ENCODE measurements at regions not wholly inside any gene's neighbourhood (a gene's known extent, or its start where the extent isn't known, plus 50 kb on each side); places are given as distances from the start of the nearest gene placed in this dataset.

GRCh38 chr7:42400961-42401360 lies 164.0 kb upstream of the GLI3 start:
- Histone ChIP-seq H3K4me3 (ENCODE audit: low read depth, low read length) (no peak overlapping the region), H3K36me3 (no peaks in the 10 kb centered on the region), H3K9me3 (no peaks in the 10 kb centered on the region), H3K27me3 (no peaks in the 10 kb centered on the region), H3K4me1 (no peaks in the 10 kb centered on the region)
- TF ChIP-seq, protein P1, sequence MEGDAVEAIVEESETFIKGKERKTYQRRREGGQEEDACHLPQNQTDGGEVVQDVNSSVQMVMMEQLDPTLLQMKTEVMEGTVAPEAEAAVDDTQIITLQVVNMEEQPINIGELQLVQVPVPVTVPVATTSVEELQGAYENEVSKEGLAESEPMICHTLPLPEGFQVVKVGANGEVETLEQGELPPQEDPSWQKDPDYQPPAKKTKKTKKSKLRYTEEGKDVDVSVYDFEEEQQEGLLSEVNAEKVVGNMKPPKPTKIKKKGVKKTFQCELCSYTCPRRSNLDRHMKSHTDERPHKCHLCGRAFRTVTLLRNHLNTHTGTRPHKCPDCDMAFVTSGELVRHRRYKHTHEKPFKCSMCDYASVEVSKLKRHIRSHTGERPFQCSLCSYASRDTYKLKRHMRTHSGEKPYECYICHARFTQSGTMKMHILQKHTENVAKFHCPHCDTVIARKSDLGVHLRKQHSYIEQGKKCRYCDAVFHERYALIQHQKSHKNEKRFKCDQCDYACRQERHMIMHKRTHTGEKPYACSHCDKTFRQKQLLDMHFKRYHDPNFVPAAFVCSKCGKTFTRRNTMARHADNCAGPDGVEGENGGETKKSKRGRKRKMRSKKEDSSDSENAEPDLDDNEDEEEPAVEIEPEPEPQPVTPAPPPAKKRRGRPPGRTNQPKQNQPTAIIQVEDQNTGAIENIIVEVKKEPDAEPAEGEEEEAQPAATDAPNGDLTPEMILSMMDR (IDR thresholded peaks at IDR 0.05; ENCODE audit: low read depth, low read length) = no peak
- no peak for DNase-seq

DNA sequence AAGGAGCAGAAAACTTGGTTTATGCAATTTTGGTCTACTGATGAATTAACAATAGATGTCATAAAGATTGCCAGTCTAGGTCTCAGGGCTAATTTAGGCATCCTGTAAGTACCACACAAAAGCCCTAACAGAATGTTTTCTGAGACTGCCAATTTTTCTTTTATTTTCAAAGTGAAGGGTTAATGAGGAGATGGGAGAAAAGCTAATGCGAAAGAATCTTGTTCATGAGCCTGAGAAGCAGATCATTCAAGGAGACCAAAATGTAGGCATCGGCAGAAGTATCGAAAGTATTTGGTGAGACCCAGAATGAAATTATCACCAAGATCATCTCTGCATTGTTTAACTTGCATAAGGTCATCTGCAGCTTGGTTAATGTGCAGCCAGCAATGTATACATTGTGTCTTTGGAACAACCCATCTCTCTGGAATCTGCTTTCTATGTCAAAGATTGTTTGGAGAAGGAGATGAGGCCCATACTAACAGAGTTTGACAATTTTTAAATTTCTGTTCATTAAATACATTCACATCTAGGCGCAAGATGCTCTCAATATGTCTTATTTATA lies 163.3 kb upstream of the GLI3 start:
- Histone ChIP-seq H3K9me3 (no peaks in the 10 kb centered on the region), H3K4me3 (ENCODE audit: low read depth, low read length) (no peak overlapping the region), H3K27me3 (no peaks in the 10 kb centered on the region), H3K36me3 (no peaks in the 10 kb centered on the region), H3K4me1 (no peaks in the 10 kb centered on the region)
- no peak for DNase-seq
- TF ChIP-seq, protein P1 (IDR thresholded peaks at IDR 0.05; ENCODE audit: low read depth, low read length) = no peak

DNA sequence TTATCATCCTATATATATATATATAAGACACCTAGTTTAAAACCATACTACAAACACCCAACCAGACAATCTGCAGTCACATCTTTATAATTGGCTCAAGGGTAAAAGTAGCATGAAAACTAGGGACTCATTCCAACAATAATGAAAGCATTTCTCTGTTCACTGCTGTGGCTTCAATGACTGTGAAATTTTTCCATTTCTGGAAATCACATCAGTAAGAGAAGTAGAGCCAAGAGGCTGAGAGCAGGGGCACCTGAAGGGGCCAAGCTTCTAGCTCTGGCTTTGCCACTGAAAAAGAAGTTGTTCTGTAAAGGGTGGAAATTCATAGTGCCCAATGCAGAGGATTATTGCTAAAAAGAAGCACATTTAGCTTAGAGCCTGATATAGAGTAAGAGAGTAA lies 158.6 kb upstream of the GLI3 start:
- TF ChIP-seq, protein P1 (IDR thresholded peaks at IDR 0.05; ENCODE audit: low read depth, low read length) = no peak
- no peaks in the 10 kb centered on the region for H3K27me3 ChIP-seq
- no peaks in the 10 kb centered on the region for H3K9me3 ChIP-seq
- no peak overlapping the region for H3K4me3 ChIP-seq (ENCODE audit: low read depth, low read length)
- no peak for DNase-seq
- no peaks in the 10 kb centered on the region for H3K4me1 ChIP-seq
- H3K36me3 ChIP-seq = no peaks in the 10 kb centered on the region

DNA sequence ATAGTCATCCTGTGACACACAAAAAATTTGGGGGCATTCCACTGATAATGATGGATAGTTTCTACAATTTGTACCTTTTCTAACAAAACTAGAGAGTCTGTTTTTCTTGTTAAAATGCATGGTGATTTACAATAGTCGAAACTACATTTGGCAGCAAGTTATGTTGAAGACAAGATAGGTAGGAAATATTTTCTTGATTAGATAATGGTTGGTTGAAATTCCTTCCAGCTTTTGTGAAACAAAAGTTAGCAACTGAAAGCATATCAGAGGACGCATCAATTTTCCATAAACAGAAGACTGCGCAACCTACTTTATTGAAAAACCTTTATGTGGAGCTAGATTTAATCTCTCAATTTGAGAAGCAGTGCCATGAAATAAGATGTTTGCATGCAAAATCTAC lies 155.8 kb upstream of the GLI3 start:
- H3K4me1 ChIP-seq = no peaks in the 10 kb centered on the region
- H3K36me3 ChIP-seq = no peaks in the 10 kb centered on the region
- no peak overlapping the region for H3K4me3 ChIP-seq (ENCODE audit: low read depth, low read length)
- no peak for DNase-seq
- TF ChIP-seq, protein P1 (IDR thresholded peaks at IDR 0.05; ENCODE audit: low read depth, low read length) = no peak
- no peaks in the 10 kb centered on the region for H3K9me3 ChIP-seq
- H3K27me3 ChIP-seq = no peaks in the 10 kb centered on the region

- Histone ChIP-seq H3K9me3 (no peaks in the 10 kb centered on the region), H3K4me1 (no peaks in the 10 kb centered on the region), H3K27me3 (no peaks in the 10 kb centered on the region), H3K4me3 (ENCODE audit: low read depth, low read length) (no peak overlapping the region), H3K36me3 (no peaks in the 10 kb centered on the region)
- TF ChIP-seq, protein P1 (IDR thresholded peaks at IDR 0.05; ENCODE audit: low read depth, low read length) = no peak
- DNase-seq = no peak
These were observed 152.7 kb upstream of the GLI3 start for GRCh38 chr7:42389697-42390096.

- H3K4me1 ChIP-seq = no peaks in the 10 kb centered on the region
- H3K4me3 ChIP-seq (ENCODE audit: low read depth, low read length) = no peak overlapping the region
- no peaks in the 10 kb centered on the region for H3K36me3 ChIP-seq
- DNase-seq = no peak
- H3K27me3 ChIP-seq = no peaks in the 10 kb centered on the region
- H3K9me3 ChIP-seq = no peaks in the 10 kb centered on the region
- TF ChIP-seq, protein P1 (IDR thresholded peaks at IDR 0.05; ENCODE audit: low read depth, low read length) = peak; percentile 2; the same call in 1 of the 2 replicates
These were observed 148.9 kb upstream of the GLI3 start for GRCh38 chr7:42385912-42386311.
